SK-N-MC (cell line): ENCODE measurements at regions not wholly inside any gene's neighbourhood (a gene's known extent, or its start where the extent isn't known, plus 50 kb on each side); places are given as distances from the start of the nearest gene placed in this dataset.

Source experiments
- EZH2 ChIP-seq: fragments of 200-600 bp; sonication (generic); IDR thresholded peaks from one replicate; pipeline ENCODE4 v1.6.1; 2017; ENCODE audit warnings: antibody characterized with exemption
- FOXP2 ChIP-seq: optimal IDR thresholded peaks from 2 replicates; pipeline ENCODE3; 2011; ENCODE audit warnings: mild to moderate bottlenecking, moderate library complexity; ENCODE audit not compliant: insufficient read depth; ENCODE audit errors: extremely low read length, control extremely low read depth
- POLR2AphosphoS5 ChIP-seq: IDR thresholded peaks from 2 replicates; pipeline ENCODE4 v1.6.1; 2012; ENCODE audit warnings: mild to moderate bottlenecking, low read depth, low read length, borderline replicate concordance

DNA sequence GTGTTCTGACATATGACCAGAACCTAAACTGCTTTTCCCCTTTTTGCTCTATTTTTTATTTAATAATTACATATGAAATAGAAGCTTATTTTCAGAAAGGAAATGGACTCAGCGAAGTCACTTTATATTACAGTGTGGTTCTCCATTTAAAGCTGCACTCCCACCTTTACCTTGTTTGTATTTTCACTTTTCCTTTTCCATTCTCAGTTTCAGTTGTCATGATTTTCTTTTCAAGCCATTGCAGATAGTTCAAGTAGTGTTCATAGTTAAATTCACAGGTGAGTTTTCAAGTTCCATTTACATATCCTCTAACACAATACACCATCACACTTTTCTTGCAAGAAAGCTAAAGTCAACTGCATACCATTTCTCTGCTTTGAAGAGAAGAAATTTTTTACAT is 400.2 kb downstream of the HACE1 start:
- no peak for TF ChIP-seq POLR2AphosphoS5
- TF ChIP-seq EZH2 = no peak
- TF ChIP-seq FOXP2 = no peak
